CD14-positive monocyte (primary cell): ENCODE measurements at regions not wholly inside any gene's neighbourhood (a gene's known extent, or its start where the extent isn't known, plus 50 kb on each side); places are given as distances from the start of the nearest gene placed in this dataset.

Experiments
- DNase-seq, 3 donors: peaks; one replicate each; pipeline ENCODE4 v3.0.0-alpha.2; 2011 to 2022
- H2AFZ ChIP-seq: 2 replicates; pipeline ENCODE4 v1.6.0; 2012; ENCODE audit warnings: mild to moderate bottlenecking, low read depth, low read length, inconsistent platforms; ENCODE audit not compliant: insufficient read depth, poor library complexity, severe bottlenecking
- H3K27ac ChIP-seq, 2 donors: 1 replicate in 1 of 2; 2 replicates in 1 of 2; pipeline ENCODE4 v1.5.1; 2012 to 2013; ENCODE audit warnings: low read length in 2 of 2, control low read depth in 1 of 2, inconsistent platforms in 1 of 2, low read depth in 1 of 2, mild to moderate bottlenecking in 1 of 2
- H3K27me3 ChIP-seq, 2 donors: one replicate each; pipeline versions ENCODE4 v1.6.0 to v1.6.1; 2011 to 2013; ENCODE audit warnings: low read length in 2 of 2; ENCODE audit not compliant: control insufficient read depth in 2 of 2, insufficient read depth in 2 of 2
- H3K36me3 ChIP-seq, 2 donors: replicated peaks in 1 of 2; 1 replicate in 1 of 2; 2 replicates in 1 of 2; pipeline versions ENCODE4 v1.5.1 to v1.6.1; 2012 to 2013; ENCODE audit warnings: low read length in 2 of 2, control low read depth in 1 of 2, inconsistent platforms in 1 of 2, mild to moderate bottlenecking in 1 of 2; ENCODE audit not compliant: insufficient read depth in 2 of 2, control insufficient read depth in 1 of 2
- H3K4me1 ChIP-seq, 2 donors: 1 replicate in 1 of 2; 2 replicates in 1 of 2; pipeline versions ENCODE4 v1.5.1 to v1.6.1; 2012 to 2013; ENCODE audit warnings: low read length in 2 of 2, control low read depth in 1 of 2, inconsistent platforms in 1 of 2, mild to moderate bottlenecking in 1 of 2, moderate library complexity in 1 of 2; ENCODE audit not compliant: insufficient read depth in 2 of 2, control insufficient read depth in 1 of 2
- H3K4me2 ChIP-seq: replicated peaks from 2 replicates; pipeline ENCODE3; 2012; ENCODE audit warnings: low read length, moderate library complexity, mild to moderate bottlenecking; ENCODE audit not compliant: poor library complexity, severe bottlenecking; ENCODE audit errors: extremely low read depth
- H3K4me3 ChIP-seq, 3 experiments: fragments of 200-600 bp in 1 of 3; sonication (generic) in 1 of 3; replicated peaks in 1 of 3; 1 replicate in 2 of 3; 2 replicates in 1 of 3; pipeline ENCODE4 v1.5.1; 2011 to 2013; ENCODE audit warnings: low read length in 3 of 3, mild to moderate bottlenecking in 3 of 3, control low read depth in 2 of 3, low read depth in 2 of 3, inconsistent platforms in 1 of 3, moderate library complexity in 1 of 3
- H3K79me2 ChIP-seq: 2 replicates; pipeline ENCODE4 v1.6.0; 2012; ENCODE audit warnings: mild to moderate bottlenecking, control low read depth, inconsistent platforms, low read length, moderate library complexity; ENCODE audit not compliant: insufficient read depth
- H3K9ac ChIP-seq: 2 replicates; pipeline ENCODE4 v1.6.0; 2017; ENCODE audit warnings: low read length, mild to moderate bottlenecking; ENCODE audit not compliant: insufficient read depth, poor library complexity, severe bottlenecking
- H3K9me3 ChIP-seq, 2 donors: replicated peaks in 1 of 2; 1 replicate in 1 of 2; 2 replicates in 1 of 2; pipeline versions ENCODE4 v1.5.1 to v1.6.1; 2012 to 2013; ENCODE audit warnings: low read length in 2 of 2, control low read depth in 1 of 2; ENCODE audit not compliant: control insufficient read depth in 1 of 2, insufficient read depth in 1 of 2
- H4K20me1 ChIP-seq: 2 replicates; pipeline ENCODE4 v1.6.0; 2012; ENCODE audit warnings: mild to moderate bottlenecking, low read length, control low read depth, moderate library complexity; ENCODE audit not compliant: insufficient read depth
- H3K27ac Mint-ChIP-seq, 7 donors: one replicate each; pipeline ENCODE4 v1.8.0; 2020; ENCODE audit warnings: mild to moderate bottlenecking in 7 of 7, mixed read lengths in 7 of 7, moderate library complexity in 6 of 7, inconsistent platforms in 2 of 7
- H3K27me3 Mint-ChIP-seq, 3 donors: one replicate each; pipeline ENCODE4 v1.8.0; 2021 to 2022; ENCODE audit warnings: low read depth in 3 of 3, mild to moderate bottlenecking in 3 of 3, mixed read lengths in 3 of 3, moderate library complexity in 3 of 3, inconsistent platforms in 1 of 3
- H3K36me3 Mint-ChIP-seq, 2 donors: one replicate each; pipeline ENCODE4 v1.8.0; 2020; ENCODE audit warnings: mixed read lengths in 2 of 2, inconsistent platforms in 1 of 2, mild to moderate bottlenecking in 1 of 2
- H3K4me1 Mint-ChIP-seq: one replicate; pipeline ENCODE4 v1.8.0; 2020; ENCODE audit warnings: mild to moderate bottlenecking, mixed read lengths
- H3K4me3 Mint-ChIP-seq, 2 donors: one replicate each; pipeline ENCODE4 v1.8.0; 2020; ENCODE audit warnings: mild to moderate bottlenecking in 2 of 2, mixed read lengths in 2 of 2, moderate library complexity in 1 of 2
- H3K9me3 Mint-ChIP-seq, 7 donors: one replicate each; pipeline ENCODE4 v1.8.0; 2020 to 2022; ENCODE audit warnings: mixed read lengths in 7 of 7, mild to moderate bottlenecking in 6 of 7, moderate library complexity in 6 of 7, inconsistent platforms in 2 of 7
- WGBS: methylation state at CpG from one replicate; pipeline ENCODE4 v1.1.5; 2013; ENCODE audit warnings: missing lambda C conversion rate; ENCODE audit not compliant: insufficient coverage; 5-methylcytosine and 5-hydroxymethylcytosine counted together
- intact Hi-C, 2 donors: fragments of 100-400 bp; cut with micrococcal nuclease; formaldehyde crosslinking; loops; one replicate each; pipeline versions ENCODE4 v1.15.0 to v1.15.1; 2023
- TF ChIP-seq, protein P1 (sequence below): fragments of 200-600 bp; IDR thresholded peaks from one replicate; pipeline ENCODE4 v1.8.0; 2022; ENCODE audit warnings: antibody characterized with exemption, mild to moderate bottlenecking

DNA sequence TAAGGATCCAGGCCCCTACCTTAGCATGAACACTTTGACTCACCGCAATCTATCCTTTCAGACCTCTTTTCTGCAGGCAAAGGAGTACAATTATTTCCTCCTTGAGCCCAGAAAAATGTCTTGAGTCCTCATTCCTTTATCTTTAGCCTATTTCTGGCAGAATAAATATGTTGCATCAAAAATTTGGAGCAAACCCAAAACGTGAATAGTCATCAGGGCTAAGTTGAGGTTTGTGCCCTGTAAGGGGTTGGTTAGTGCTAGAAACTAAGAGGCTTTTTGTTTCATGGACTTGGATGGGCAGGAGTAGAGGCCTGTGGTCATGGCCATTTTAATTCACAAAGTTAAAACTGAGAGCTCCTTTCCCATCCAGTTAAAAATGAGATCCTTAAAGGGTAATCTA lies 460.3 kb downstream of the GBA3 start:
- no peaks in the 10 kb centered on the region for H3K36me3 Mint-ChIP-seq
- no peaks in the 10 kb centered on the region for H3K36me3 ChIP-seq
- H3K4me2 ChIP-seq = no peak overlapping the region
- no peak overlapping the region for H3K27ac ChIP-seq
- H3K27me3 ChIP-seq = no peaks in the 10 kb centered on the region
- peaks cover 0 to 5% of the 10 kb centered on the region in 2 donors for H3K9me3 ChIP-seq
- H2AFZ ChIP-seq = no peak overlapping the region
- H3K4me1 Mint-ChIP-seq = no peaks in the 10 kb centered on the region
- H3K4me1 ChIP-seq = no peaks in the 10 kb centered on the region
- peaks cover 0 to 1% (median 0%) of the 10 kb centered on the region in 3 donors for H3K27me3 Mint-ChIP-seq
- H3K9me3 Mint-ChIP-seq = peaks cover 0 to 4% (median 0%) of the 10 kb centered on the region in 7 donors
- 80% methylated on average over 1 of the region's 2 CpGs for WGBS
- no peak overlapping the region for H3K4me3 ChIP-seq
- H3K79me2 ChIP-seq = no peaks in the 10 kb centered on the region
- no peak overlapping the region for H3K4me3 Mint-ChIP-seq
- no peak for DNase-seq
- no peak overlapping the region for H3K27ac Mint-ChIP-seq
- no peak overlapping the region for H3K9ac ChIP-seq
- TF ChIP-seq, protein P1, sequence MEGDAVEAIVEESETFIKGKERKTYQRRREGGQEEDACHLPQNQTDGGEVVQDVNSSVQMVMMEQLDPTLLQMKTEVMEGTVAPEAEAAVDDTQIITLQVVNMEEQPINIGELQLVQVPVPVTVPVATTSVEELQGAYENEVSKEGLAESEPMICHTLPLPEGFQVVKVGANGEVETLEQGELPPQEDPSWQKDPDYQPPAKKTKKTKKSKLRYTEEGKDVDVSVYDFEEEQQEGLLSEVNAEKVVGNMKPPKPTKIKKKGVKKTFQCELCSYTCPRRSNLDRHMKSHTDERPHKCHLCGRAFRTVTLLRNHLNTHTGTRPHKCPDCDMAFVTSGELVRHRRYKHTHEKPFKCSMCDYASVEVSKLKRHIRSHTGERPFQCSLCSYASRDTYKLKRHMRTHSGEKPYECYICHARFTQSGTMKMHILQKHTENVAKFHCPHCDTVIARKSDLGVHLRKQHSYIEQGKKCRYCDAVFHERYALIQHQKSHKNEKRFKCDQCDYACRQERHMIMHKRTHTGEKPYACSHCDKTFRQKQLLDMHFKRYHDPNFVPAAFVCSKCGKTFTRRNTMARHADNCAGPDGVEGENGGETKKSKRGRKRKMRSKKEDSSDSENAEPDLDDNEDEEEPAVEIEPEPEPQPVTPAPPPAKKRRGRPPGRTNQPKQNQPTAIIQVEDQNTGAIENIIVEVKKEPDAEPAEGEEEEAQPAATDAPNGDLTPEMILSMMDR = no peak
- intact Hi-C loops = no loop called here
- no peaks in the 10 kb centered on the region for H4K20me1 ChIP-seq

DNA sequence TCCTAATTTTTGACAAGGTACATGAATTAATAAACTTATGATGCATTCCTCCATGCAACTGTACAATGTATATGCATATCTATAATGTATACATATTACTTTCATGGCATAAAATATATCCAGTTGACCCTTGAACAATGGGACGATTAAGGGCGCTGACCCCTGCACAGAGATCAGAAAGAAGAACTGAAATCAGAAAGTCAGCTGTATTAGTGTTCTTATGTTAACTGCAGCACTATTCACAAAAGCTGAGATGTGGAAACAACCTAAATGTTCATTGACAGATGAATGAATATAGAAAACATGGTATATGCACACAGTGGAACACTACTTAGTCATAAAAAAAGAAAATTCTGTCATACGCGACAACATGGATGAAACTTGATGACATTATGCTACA lies 457.1 kb downstream of the GBA3 start:
- Histone ChIP-seq H3K4me3 (no peak overlapping the region), H3K4me1 (no peaks in the 10 kb centered on the region), H3K4me2 (no peak overlapping the region), H3K9ac (no peak overlapping the region), H3K9me3 (peaks cover 0 to 5% of the 10 kb centered on the region in 2 donors), H4K20me1 (no peaks in the 10 kb centered on the region), H3K36me3 (no peaks in the 10 kb centered on the region), H2AFZ (no peak overlapping the region), H3K27me3 (no peaks in the 10 kb centered on the region), H3K79me2 (no peaks in the 10 kb centered on the region), H3K27ac (no peak overlapping the region)
- no peaks in the 10 kb centered on the region for H3K36me3 Mint-ChIP-seq
- H3K4me3 Mint-ChIP-seq = no peak overlapping the region
- H3K4me1 Mint-ChIP-seq = no peaks in the 10 kb centered on the region
- H3K27me3 Mint-ChIP-seq = peaks cover 0 to 1% (median 0%) of the 10 kb centered on the region in 3 donors
- no CpG with 5 or more reads among the region's 4 CpGs for WGBS
- H3K9me3 Mint-ChIP-seq = peaks cover 0 to 2% (median 0%) of the 10 kb centered on the region in 7 donors
- intact Hi-C loops = no loop called here
- H3K27ac Mint-ChIP-seq = no peak overlapping the region
- DNase-seq = no peak
- TF ChIP-seq, protein P1 = no peak
